Thyroid gland (tissue), 4 donors: ENCODE measurements at regions not wholly inside any gene's neighbourhood (a gene's known extent, or its start where the extent isn't known, plus 50 kb on each side); places are given as distances from the start of the nearest gene placed in this dataset.

Experiments
- DNase-seq, 2 donors: peaks; one replicate each; pipeline ENCODE4 v3.0.0-alpha.2; 2019
- H3K27ac ChIP-seq, 3 donors: fragments of 200-600 bp; sonication (generic); 1 replicate in 2 of 3; 2 replicates in 1 of 3; pipeline ENCODE4 v1.5.1; 2016 to 2019; ENCODE audit warnings: mild to moderate bottlenecking in 1 of 3, moderate library complexity in 1 of 3
- H3K27me3 ChIP-seq: fragments of 200-600 bp; sonication (generic); one replicate; pipeline ENCODE4 v1.5.1; 2019
- H3K36me3 ChIP-seq, 2 donors: fragments of 200-600 bp; sonication (generic); one replicate each; pipeline ENCODE4 v1.5.1; 2016 to 2019
- H3K4me1 ChIP-seq, 2 donors: fragments of 200-600 bp; sonication (generic); one replicate each; pipeline ENCODE4 v1.5.1; 2017 to 2019
- H3K4me3 ChIP-seq, 3 donors: fragments of 200-600 bp; sonication (generic); replicated peaks in 1 of 3; 1 replicate in 2 of 3; 2 replicates in 1 of 3; pipeline ENCODE4 v1.5.1; 2016; ENCODE audit warnings: mild to moderate bottlenecking in 1 of 3
- H3K9me3 ChIP-seq: fragments of 200-600 bp; sonication (generic); one replicate; pipeline ENCODE4 v1.5.1; 2017
- CTCF ChIP-seq, 6 experiments: fragments of 200-600 bp in 3 of 6; fragments of 450-650 bp in 3 of 6; sonication (generic) in 3 of 6; IDR thresholded peaks; one replicate each; pipeline ENCODE4 v1.5.1; 2016 to 2019; ENCODE audit warnings: antibody characterized with exemption in 6 of 6, mild to moderate bottlenecking in 2 of 6, inconsistent platforms in 1 of 6, moderate library complexity in 1 of 6
- POLR2A ChIP-seq, 2 donors: fragments of 450-650 bp; IDR thresholded peaks; one replicate each; pipeline ENCODE4 v1.6.1; 2017; ENCODE audit warnings: antibody characterized with exemption in 2 of 2, mild to moderate bottlenecking in 2 of 2, moderate library complexity in 1 of 2
- WGBS, 2 donors: methylation state at CpG; one replicate each; pipeline ENCODE4 v1.1.5; 2017; 5-methylcytosine and 5-hydroxymethylcytosine counted together
- intact Hi-C: fragments of 100-400 bp; cut with DNase I; formaldehyde crosslinking; loops from one replicate; pipeline ENCODE4 v1.15.1; 2023

GRCh38 chr15:62757535-62757934 is 285.0 kb upstream of the TPM1 start:
- H3K36me3 ChIP-seq = peaks cover 0 to 11% of the 10 kb centered on the region in 2 donors
- peak overlapping the region; percentile 92 to 97 (median 93) for H3K27ac ChIP-seq
- peaks cover 80 to 84% of the 10 kb centered on the region in 2 donors for H3K4me1 ChIP-seq
- no peaks in the 10 kb centered on the region for H3K27me3 ChIP-seq
- TF ChIP-seq POLR2A (IDR thresholded peaks at IDR 0.05) (no peak), CTCF (IDR thresholded peaks at IDR 0.05) (no peak)
- no peak for DNase-seq
- intact Hi-C loops = no loop called here
- H3K9me3 ChIP-seq = no peaks in the 10 kb centered on the region
- no peak overlapping the region for H3K4me3 ChIP-seq
- WGBS, 2 donors = 89 to 94% methylated on average over 10 of the region's 10 CpGs

- Histone ChIP-seq H3K27ac (peak overlapping the region; percentile 92 to 97 (median 93)), H3K27me3 (no peaks in the 10 kb centered on the region), H3K36me3 (peaks cover 0 to 15% of the 10 kb centered on the region in 2 donors), H3K9me3 (no peaks in the 10 kb centered on the region), H3K4me3 (no peak overlapping the region), H3K4me1 (peaks cover 72 to 76% of the 10 kb centered on the region in 2 donors)
- no peak for TF ChIP-seq CTCF (IDR thresholded peaks at IDR 0.05)
- TF ChIP-seq POLR2A (IDR thresholded peaks at IDR 0.05) = peak in 1 of 2 donors; percentile 67
- intact Hi-C loops = no loop called here
- peak; percentile 61 to 68 for DNase-seq
- 26 to 28% methylated on average over 11 of the region's 11 CpGs for WGBS, 2 donors
Measured at GRCh38 chr15:62758126-62758951, 284.2 kb upstream of the TPM1 start.

GRCh38 chr15:62758952-62759349 is 283.6 kb upstream of the TPM1 start:
- H3K4me3 ChIP-seq = no peak overlapping the region

GRCh38 chr15:62760538-62760937 is 282.0 kb upstream of the TPM1 start:
- Histone ChIP-seq H3K4me3 (no peak overlapping the region), H3K27me3 (no peaks in the 10 kb centered on the region), H3K36me3 (peaks cover 0 to 26% of the 10 kb centered on the region in 2 donors), H3K4me1 (peaks cover 56 to 59% of the 10 kb centered on the region in 2 donors), H3K9me3 (no peaks in the 10 kb centered on the region), H3K27ac (peak overlapping the region; percentile 92 to 97 (median 93))
- DNase-seq = peak in 1 of 2 donors; percentile 25
- TF ChIP-seq CTCF (IDR thresholded peaks at IDR 0.05) (no peak), POLR2A (IDR thresholded peaks at IDR 0.05) (no peak)
- intact Hi-C loops = no loop called here
- WGBS, 2 donors = 39 to 47% methylated on average over 3 of the region's 3 CpGs

More at GRCh38 chr15:62758952-62759349, 283.6 kb upstream of the TPM1 start:
- 46 to 51% methylated on average over 4 of the region's 4 CpGs for WGBS, 2 donors
- peak overlapping the region; percentile 92 to 97 (median 93) for H3K27ac ChIP-seq
- TF ChIP-seq POLR2A (IDR thresholded peaks at IDR 0.05) (peak in 1 of 2 donors; percentile 3), CTCF (IDR thresholded peaks at IDR 0.05) (no peak)
- no peaks in the 10 kb centered on the region for H3K27me3 ChIP-seq
- H3K4me1 ChIP-seq = peaks cover 66 to 70% of the 10 kb centered on the region in 2 donors
- H3K9me3 ChIP-seq = no peaks in the 10 kb centered on the region
- peak; percentile 26 to 30 for DNase-seq
- H3K36me3 ChIP-seq = peaks cover 0 to 21% of the 10 kb centered on the region in 2 donors
- intact Hi-C loops = no loop called here

GRCh38 chr15:62765916-62766315 is 276.6 kb upstream of the TPM1 start:
- Histone ChIP-seq H3K27me3 (no peaks in the 10 kb centered on the region), H3K4me1 (peaks cover 7% of the 10 kb centered on the region in 2 donors), H3K36me3 (peaks cover 25 to 52% of the 10 kb centered on the region in 2 donors), H3K27ac (no peak overlapping the region), H3K9me3 (no peaks in the 10 kb centered on the region), H3K4me3 (no peak overlapping the region)
- intact Hi-C loops = no loop called here
- DNase-seq = no peak
- 94 to 95% methylated on average over 4 of the region's 4 CpGs for WGBS, 2 donors
- TF ChIP-seq POLR2A (IDR thresholded peaks at IDR 0.05) (no peak), CTCF (IDR thresholded peaks at IDR 0.05) (no peak)
